HG02981 (cell line): ENCODE measurements at regions not wholly inside any gene's neighbourhood (a gene's known extent, or its start where the extent isn't known, plus 50 kb on each side); places are given as distances from the start of the nearest gene placed in this dataset.

Experiments
- ATAC-seq: cut with Tn5 transposase; IDR thresholded peaks from one replicate; pipeline ENCODE4 v1.9.1; 2021; ENCODE audit warnings: mild to moderate bottlenecking, moderate library complexity; ENCODE audit not compliant: unreplicated experiment

GRCh38 chr3:66165660-66166059 is 55.1 kb upstream of the SLC25A26 start:
- ATAC-seq = no peak

GRCh38 chr3:66164155-66164554 is 56.6 kb upstream of the SLC25A26 start:
- no peak for ATAC-seq

DNA sequence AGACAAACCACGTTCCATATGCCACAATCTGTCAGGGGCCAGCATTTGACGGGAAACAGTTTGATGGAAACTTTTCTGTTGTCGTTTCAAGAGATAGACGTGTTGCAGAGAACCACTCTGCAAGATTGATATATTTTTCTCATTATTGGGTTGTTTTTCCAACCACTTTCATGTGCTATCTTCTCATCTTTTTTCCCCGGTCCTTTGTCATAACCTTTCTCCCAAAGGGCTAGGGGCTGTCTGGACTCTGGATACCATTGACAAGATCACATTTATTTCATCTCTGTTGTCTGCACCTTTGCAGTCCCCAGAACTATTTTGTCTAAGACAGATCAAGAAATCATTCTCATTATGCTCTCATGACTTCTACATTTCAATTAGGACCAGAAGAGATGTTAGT is 57.6 kb upstream of the SLC25A26 start:
- ATAC-seq = no peak

GRCh38 chr3:66162766-66163165 is 58.0 kb upstream of the SLC25A26 start:
- ATAC-seq = no peak

GRCh38 chr3:66158933-66159683 is 61.7 kb upstream of the SLC25A26 start:
- ATAC-seq = no peak

- ATAC-seq = no peak
Measured at GRCh38 chr3:66154444-66154861, 66.3 kb upstream of the SLC25A26 start.

- no peak for ATAC-seq
Measured at GRCh38 chr3:66153481-66154443, 67.0 kb upstream of the SLC25A26 start.

DNA sequence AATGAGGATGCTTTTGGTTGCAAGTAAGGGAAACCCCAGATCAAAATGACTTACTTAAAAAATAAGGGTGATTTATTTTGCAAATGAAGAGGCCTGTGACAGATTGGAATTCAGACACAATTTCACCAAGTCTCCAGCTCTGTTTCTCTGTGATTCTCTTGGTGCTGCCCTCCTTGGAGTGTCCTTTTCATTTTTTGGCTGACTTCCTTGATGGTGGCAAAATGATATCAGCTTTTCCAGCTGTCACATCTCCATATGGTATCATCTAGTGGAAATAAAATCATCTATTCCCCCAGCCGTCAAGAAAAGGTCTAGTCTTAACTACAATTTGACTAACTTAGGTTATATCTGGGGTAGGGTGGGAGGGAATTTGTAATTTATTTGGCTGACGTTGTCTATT is 68.5 kb upstream of the SLC25A26 start:
- ATAC-seq = no peak

DNA sequence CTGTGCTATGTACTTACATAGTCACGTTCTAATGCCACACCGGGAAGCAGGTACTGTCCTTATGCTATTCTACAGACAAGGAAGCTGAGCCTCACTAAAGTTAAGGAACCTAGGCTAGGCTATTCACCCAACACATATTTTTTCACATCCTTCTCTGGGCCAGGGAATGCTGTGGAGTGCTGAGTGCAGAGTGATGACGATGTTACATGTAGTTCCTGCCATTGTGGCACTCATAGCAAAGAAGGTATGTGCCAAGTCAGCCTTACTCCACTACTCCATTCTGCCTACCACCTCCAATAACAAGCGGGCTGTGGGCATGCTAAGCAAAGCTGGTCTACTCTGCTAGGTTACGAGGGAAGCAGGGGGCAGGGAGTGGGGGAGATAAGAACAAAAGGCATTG is 69.8 kb upstream of the SLC25A26 start:
- ATAC-seq = no peak

GRCh38 chr3:66149269-66149668 is 71.5 kb upstream of the SLC25A26 start:
- no peak for ATAC-seq

DNA sequence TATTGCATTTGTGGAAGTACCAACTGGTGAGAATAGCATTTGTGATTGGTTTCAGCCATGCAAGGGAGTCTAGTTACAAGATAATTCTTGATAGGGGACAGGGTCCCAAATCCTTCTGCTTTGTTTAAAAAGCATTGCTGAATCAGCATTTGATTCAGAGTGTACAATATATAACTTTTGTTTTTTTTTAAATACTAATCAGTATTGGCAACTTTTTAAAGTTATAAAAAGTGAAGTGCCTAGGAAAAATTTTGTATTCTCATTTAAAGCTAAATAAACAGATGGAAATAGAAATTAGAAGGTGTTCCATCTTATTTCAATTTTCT is 75.4 kb upstream of the SLC25A26 start:
- no peak for ATAC-seq

DNA sequence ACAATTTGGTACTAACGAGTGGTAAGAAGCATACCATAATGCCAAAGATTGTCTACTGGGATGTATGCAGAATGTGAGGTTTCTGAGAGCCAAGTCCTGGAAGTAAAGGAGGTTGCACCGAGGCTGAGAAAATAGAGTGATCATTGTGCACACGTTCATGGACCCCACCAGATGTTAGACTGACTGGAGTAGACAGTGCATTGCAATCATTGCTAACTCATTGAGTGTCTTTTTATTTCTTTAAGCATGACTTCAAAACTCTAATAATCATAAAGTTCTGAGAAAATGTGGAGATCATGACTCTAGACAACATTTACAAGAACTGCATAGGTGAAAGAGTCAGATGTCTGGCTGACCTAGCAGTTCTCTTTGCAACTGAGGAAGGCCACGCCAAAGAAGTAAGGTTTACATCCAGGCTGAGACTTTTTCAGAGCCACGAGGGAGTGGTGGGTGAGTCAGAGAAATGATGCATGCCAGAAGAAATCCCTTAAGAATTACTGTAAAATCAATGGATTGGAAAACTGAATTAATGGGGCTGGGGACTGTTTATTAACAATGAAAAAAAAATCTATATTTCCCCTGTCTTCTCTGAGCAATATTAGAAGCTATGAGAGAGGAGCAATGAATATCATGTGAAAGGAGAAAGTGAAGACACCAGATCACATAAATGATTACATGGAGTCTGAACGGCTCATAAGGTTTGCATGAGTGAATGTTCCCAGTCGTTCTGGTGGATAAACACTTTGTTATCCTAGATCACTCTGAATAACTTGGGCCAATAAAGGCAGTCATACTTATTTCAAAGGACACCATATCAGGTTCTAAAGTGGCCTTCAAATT is 76.0 kb upstream of the SLC25A26 start:
- no peak for ATAC-seq

GRCh38 chr3:66142079-66142478 is 78.7 kb upstream of the SLC25A26 start:
- no peak for ATAC-seq

GRCh38 chr3:66140743-66141372 is 79.9 kb upstream of the SLC25A26 start:
- peak; percentile 67 for ATAC-seq

- no peak for ATAC-seq
Measured at GRCh38 chr3:66140106-66140505, 80.7 kb upstream of the SLC25A26 start.

DNA sequence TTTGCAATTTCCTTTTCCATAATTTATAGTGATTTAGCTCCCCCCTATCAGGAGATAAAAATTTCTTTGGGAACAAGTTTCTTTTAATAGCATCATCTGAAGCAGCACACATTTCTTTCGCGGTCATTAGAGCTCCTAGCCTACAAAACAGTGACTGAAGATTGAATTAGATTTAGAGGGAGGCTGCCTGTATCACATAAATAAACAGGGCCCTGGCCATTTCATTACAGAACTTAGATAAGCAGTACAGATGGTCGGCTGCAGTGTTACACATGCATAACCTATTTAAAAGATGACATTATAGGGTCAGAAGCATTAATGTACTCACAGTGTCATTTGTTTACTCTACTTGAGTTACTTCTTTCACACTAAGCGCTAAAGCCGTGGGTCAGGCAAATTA is 81.4 kb upstream of the SLC25A26 start:
- no peak for ATAC-seq

GRCh38 chr3:66138336-66139313 is 82.2 kb upstream of the SLC25A26 start:
- peak; percentile 63 for ATAC-seq

DNA sequence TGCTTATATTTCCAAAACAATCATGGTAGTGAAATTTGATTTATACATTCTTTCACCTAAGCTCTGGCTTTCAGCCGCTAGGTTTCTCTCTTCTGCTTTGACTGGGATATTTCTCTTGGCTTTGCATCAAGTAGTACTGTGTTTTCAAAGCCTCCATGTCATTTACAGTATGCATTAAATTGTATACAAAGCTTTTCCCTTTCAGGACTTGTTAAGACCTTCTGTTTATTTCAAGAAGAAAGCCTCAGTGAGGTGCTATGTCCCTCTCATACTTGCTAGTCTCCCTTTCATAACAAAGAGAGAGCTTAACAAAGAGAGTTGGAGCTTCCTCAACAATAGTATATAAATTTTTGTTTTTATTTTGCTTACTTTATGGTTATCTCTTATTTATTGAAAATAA is 84.2 kb upstream of the SLC25A26 start:
- ATAC-seq = no peak

DNA sequence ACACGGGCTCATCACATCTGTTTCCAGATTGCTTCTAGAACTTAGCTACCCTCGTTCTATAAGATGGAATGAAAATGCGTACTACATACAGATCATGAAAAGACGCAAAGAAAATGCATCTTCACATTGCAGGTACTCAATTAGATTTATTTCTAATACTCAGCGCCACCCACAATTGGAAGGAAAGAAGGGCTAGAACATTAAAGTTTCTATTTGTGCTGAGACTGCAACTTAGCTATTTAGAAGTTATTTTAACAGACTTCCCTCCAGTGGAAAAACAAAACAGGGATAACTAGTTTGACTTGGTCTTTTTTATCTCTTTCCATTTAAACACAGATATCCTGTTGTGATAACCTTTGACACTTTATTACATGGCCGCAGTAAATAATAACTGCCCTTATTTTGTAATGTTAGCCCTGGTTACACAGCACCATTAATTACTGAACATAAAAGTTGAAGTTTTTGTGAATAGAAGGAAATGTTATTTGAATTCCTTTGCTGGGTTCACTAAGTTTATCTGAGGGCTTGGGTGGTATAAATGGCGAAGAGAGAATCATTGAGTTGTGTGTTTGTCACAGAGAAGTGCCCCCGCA is 86.9 kb upstream of the SLC25A26 start:
- ATAC-seq = no peak
